Activated CD4-positive, alpha-beta T cell treated with anti-CD3 and anti-CD28 coated beads, Interleukin-2, amount 10 ng/mL, durations not matched to agents 7 days and 5 days (primary cell): ENCODE measurements at regions not wholly inside any gene's neighbourhood (a gene's known extent, or its start where the extent isn't known, plus 50 kb on each side); places are given as distances from the start of the nearest gene placed in this dataset.

Experiments
- CTCF ChIA-PET: fragments of 350-600 bp; sonication (Branson Sonifier 250); formaldehyde crosslinking; loops from one replicate; lab custom pipeline; 2021; ENCODE audit warnings: antibody characterized with exemption; lab: Charles Lee
- POLR2A ChIA-PET: fragments of 350-600 bp; sonication (Branson Sonifier 250); formaldehyde crosslinking; loops from one replicate; lab custom pipeline; 2021; ENCODE audit warnings: antibody characterized with exemption; lab: Charles Lee
- DNase-seq: peaks from one replicate; pipeline ENCODE4 v3.0.0-alpha.2; 2020
- H3K27ac Mint-ChIP-seq: one replicate; pipeline ENCODE4 v1.8.0; 2021; ENCODE audit warnings: mild to moderate bottlenecking, moderate library complexity, mixed read lengths
- H3K27me3 Mint-ChIP-seq: one replicate; pipeline ENCODE4 v1.8.0; 2021; ENCODE audit warnings: mixed read lengths
- H3K36me3 Mint-ChIP-seq: one replicate; pipeline ENCODE4 v1.8.0; 2021; ENCODE audit warnings: low read depth, mixed read lengths
- H3K4me1 Mint-ChIP-seq: one replicate; pipeline ENCODE4 v1.8.0; 2021; ENCODE audit warnings: mixed read lengths
- H3K4me3 Mint-ChIP-seq: one replicate; pipeline ENCODE4 v1.8.0; 2021; ENCODE audit warnings: mild to moderate bottlenecking, moderate library complexity, mixed read lengths
- H3K9me3 Mint-ChIP-seq: one replicate; pipeline ENCODE4 v1.8.0; 2021; ENCODE audit warnings: mixed read lengths

GRCh38 chr1:88394958-88395357 is 289.1 kb upstream of the PKN2 start:
- Mint-ChIP-seq H3K27me3 (no peaks in the 10 kb centered on the region), H3K9me3 (no peaks in the 10 kb centered on the region), H3K36me3 (no peaks in the 10 kb centered on the region), H3K4me3 (no peak overlapping the region), H3K4me1 (no peaks in the 10 kb centered on the region), H3K27ac (no peak overlapping the region)
- ChIA-PET POLR2A (no interaction called here), CTCF (no interaction called here)
- DNase-seq = no peak

DNA sequence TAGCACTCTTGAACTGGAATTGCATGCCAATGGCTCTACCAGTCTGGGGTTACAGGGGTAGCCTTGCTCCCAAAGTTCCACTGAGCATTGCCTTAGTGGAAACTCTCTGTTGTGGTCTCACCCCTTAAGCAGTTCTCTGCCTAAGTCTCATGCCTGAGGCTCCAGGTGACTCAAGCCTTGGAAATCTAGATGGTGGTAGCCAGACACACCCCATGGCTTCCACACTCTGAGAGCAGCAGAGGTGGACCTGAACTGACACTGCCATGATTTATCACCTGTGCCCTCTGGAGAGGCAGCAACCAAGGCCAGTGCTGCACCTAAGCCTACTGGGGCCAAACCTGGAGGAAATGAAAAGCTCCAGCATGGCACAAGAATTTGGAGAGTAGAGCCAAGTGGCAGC is 285.7 kb upstream of the PKN2 start:
- H3K4me3 Mint-ChIP-seq = no peak overlapping the region
- no peaks in the 10 kb centered on the region for H3K9me3 Mint-ChIP-seq
- H3K27me3 Mint-ChIP-seq = no peaks in the 10 kb centered on the region
- H3K36me3 Mint-ChIP-seq = no peaks in the 10 kb centered on the region
- H3K27ac Mint-ChIP-seq = no peak overlapping the region
- ChIA-PET CTCF (no interaction called here), POLR2A (no interaction called here)
- DNase-seq = no peak
- H3K4me1 Mint-ChIP-seq = no peaks in the 10 kb centered on the region

DNA sequence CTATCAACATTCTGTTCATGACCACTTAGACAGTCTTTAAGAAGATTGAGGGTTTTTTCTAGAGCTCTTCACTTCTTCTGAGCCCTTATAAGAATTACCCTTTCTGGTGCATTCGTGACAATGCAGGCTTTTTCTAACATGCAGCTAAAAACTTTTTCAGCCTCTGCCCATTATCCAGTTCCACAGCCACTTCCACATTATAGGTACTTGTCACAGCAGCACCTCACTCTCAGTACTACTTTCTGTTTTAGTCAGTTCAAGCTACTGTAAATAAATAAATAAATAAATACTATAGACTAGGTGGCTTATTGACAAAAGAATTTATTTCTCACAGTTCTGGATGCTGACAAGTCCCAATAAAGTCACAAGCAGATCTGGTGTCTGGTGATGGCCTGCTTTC is 284.4 kb upstream of the PKN2 start:
- H3K27ac Mint-ChIP-seq = no peak overlapping the region
- H3K4me1 Mint-ChIP-seq = no peaks in the 10 kb centered on the region
- no peaks in the 10 kb centered on the region for H3K9me3 Mint-ChIP-seq
- H3K27me3 Mint-ChIP-seq = no peaks in the 10 kb centered on the region
- CTCF ChIA-PET = no interaction called here
- POLR2A ChIA-PET = no interaction called here
- no peak for DNase-seq
- no peaks in the 10 kb centered on the region for H3K36me3 Mint-ChIP-seq
- no peak overlapping the region for H3K4me3 Mint-ChIP-seq

DNA sequence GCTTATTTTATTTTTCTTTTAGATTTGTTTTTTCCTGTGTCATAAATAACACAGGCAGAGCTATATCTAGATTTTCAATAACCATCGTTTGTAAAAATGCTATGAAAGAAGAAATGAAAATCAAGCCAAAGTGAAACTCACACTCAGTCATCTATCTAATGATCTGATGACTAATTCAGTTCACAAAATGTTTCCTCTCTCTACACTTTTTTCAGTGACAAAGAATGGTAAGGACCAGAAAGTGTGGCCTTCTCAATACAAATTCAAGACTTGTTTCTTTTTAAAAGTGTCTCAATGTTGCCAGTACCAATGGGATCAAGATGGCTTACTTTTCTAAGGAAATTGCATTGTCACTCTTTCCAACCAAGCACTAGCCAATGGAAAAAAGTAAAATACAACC is 282.8 kb upstream of the PKN2 start:
- POLR2A ChIA-PET = no interaction called here

GRCh38 chr1:88404582-88404981 is 279.5 kb upstream of the PKN2 start:
- Mint-ChIP-seq H3K9me3 (no peaks in the 10 kb centered on the region), H3K27ac (no peak overlapping the region), H3K4me3 (no peak overlapping the region), H3K4me1 (no peaks in the 10 kb centered on the region), H3K27me3 (no peaks in the 10 kb centered on the region), H3K36me3 (no peaks in the 10 kb centered on the region)
- ChIA-PET POLR2A (no interaction called here), CTCF (no interaction called here)
- DNase-seq = no peak

More for the DNA sequence above, 282.8 kb upstream of the PKN2 start:
- CTCF ChIA-PET = no interaction called here
- Mint-ChIP-seq H3K4me1 (no peaks in the 10 kb centered on the region), H3K27ac (no peak overlapping the region), H3K27me3 (no peaks in the 10 kb centered on the region), H3K4me3 (no peak overlapping the region), H3K36me3 (no peaks in the 10 kb centered on the region), H3K9me3 (no peaks in the 10 kb centered on the region)
- DNase-seq = no peak

DNA sequence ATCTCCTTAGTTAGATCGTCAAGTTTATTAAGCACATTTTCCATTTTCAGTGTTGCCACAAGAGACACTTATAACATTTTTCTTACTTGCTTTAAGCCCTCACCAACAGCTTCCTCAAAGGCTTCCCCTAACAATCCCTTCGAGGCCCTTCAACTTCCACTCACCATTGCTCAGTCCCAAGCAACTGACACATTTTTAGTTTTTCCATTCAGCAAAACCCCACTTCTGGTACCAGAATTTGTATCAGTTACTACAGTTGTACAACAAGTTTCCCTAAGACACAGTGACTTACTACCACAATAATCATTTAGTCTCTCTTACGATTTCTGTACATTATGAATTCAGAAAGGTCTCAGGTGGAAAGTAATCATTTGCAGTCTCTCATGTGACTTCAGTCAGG is 276.8 kb upstream of the PKN2 start:
- no peak for DNase-seq
- H3K4me3 Mint-ChIP-seq = no peak overlapping the region
- no peaks in the 10 kb centered on the region for H3K36me3 Mint-ChIP-seq
- ChIA-PET CTCF (no interaction called here), POLR2A (no interaction called here)
- H3K9me3 Mint-ChIP-seq = no peaks in the 10 kb centered on the region
- no peaks in the 10 kb centered on the region for H3K4me1 Mint-ChIP-seq
- no peak overlapping the region for H3K27ac Mint-ChIP-seq
- no peaks in the 10 kb centered on the region for H3K27me3 Mint-ChIP-seq

DNA sequence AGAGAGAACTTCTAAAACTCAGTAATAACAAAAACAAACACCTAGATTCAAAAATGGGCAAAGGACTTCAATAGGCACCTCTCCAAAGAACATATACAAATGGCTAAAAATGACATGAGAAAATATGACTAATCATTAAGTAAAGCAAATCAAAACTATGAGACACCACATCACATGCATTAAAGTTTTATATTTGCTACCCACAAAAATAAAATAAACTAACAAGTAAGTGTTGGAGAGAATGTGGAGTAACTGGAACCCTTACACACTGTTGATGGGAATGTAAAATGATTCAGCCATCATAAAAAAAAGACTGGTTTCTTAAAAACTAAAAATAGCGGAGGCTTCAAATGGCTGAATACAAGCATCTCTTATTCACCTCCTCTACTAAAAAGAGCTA is 262.1 kb upstream of the PKN2 start:
- no peak for DNase-seq
- Mint-ChIP-seq H3K36me3 (no peaks in the 10 kb centered on the region), H3K27me3 (no peaks in the 10 kb centered on the region), H3K4me1 (no peaks in the 10 kb centered on the region), H3K4me3 (no peak overlapping the region), H3K27ac (no peak overlapping the region), H3K9me3 (peaks cover 12% of the 10 kb centered on the region)
- ChIA-PET CTCF (no interaction called here), POLR2A (no interaction called here)

- no peak overlapping the region for H3K4me3 Mint-ChIP-seq
- ChIA-PET POLR2A (no interaction called here), CTCF (no interaction called here)
- no peaks in the 10 kb centered on the region for H3K4me1 Mint-ChIP-seq
- peaks cover 9% of the 10 kb centered on the region for H3K9me3 Mint-ChIP-seq
- DNase-seq = no peak
- no peaks in the 10 kb centered on the region for H3K27me3 Mint-ChIP-seq
- H3K27ac Mint-ChIP-seq = no peak overlapping the region
- no peaks in the 10 kb centered on the region for H3K36me3 Mint-ChIP-seq
Observed at GRCh38 chr1:88433556-88433955, 250.5 kb upstream of the PKN2 start.

GRCh38 chr1:88434836-88435235 is 249.2 kb upstream of the PKN2 start:
- no peak for DNase-seq
- Mint-ChIP-seq H3K27me3 (no peaks in the 10 kb centered on the region), H3K27ac (no peak overlapping the region), H3K4me1 (no peaks in the 10 kb centered on the region), H3K9me3 (peaks cover 9% of the 10 kb centered on the region), H3K36me3 (no peaks in the 10 kb centered on the region), H3K4me3 (no peak overlapping the region)
- ChIA-PET POLR2A (no interaction called here), CTCF (no interaction called here)

DNA sequence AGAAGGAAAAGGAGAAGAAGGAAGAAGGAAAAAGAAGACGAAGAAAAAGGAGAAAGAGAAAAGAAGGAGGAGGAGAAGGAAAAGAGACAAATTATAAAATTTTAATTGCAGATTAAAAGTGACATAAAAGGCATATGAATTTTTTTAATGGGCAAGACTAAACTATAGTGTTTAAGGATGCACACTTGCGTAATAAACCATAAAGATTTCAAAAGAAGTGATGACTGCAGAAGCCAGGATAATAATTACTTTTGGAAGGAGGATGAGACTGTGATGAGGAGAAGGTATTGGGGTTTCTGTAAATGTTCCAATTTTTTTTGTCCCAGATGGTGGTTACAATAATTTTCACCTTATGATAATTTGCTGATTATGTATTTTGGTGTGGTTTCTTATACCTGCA is 243.1 kb upstream of the PKN2 start:
- Mint-ChIP-seq H3K36me3 (no peaks in the 10 kb centered on the region), H3K27ac (no peak overlapping the region), H3K4me1 (no peaks in the 10 kb centered on the region), H3K9me3 (peaks cover 3% of the 10 kb centered on the region), H3K27me3 (no peaks in the 10 kb centered on the region), H3K4me3 (no peak overlapping the region)
- no peak for DNase-seq
- CTCF ChIA-PET = no interaction called here
- POLR2A ChIA-PET = no interaction called here

DNA sequence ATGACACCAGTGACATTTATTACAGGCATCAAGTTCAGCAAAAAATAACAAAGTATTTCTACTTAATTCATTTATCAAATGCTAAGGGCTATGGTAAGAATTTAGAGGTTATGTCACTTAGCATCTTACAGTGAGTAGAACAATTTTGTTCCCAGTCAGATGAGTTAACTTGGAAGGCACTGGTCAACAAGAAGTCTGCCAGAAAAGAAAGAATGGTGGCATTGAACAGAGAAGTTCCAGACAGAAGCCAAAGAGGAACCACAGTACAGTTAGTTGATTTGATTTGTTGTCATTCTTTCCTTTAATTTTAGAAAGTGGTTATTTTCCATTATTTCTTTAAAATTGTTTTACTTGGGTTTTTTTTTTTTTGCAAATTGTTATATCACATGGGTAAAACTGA is 232.2 kb upstream of the PKN2 start:
- ChIA-PET POLR2A (no interaction called here), CTCF (no interaction called here)
- peaks cover 5% of the 10 kb centered on the region for H3K27me3 Mint-ChIP-seq
- no peak overlapping the region for H3K4me3 Mint-ChIP-seq
- no peaks in the 10 kb centered on the region for H3K4me1 Mint-ChIP-seq
- DNase-seq = no peak
- H3K27ac Mint-ChIP-seq = no peak overlapping the region
- H3K9me3 Mint-ChIP-seq = no peaks in the 10 kb centered on the region
- H3K36me3 Mint-ChIP-seq = no peaks in the 10 kb centered on the region

- no peak overlapping the region for H3K27ac Mint-ChIP-seq
- CTCF ChIA-PET = no interaction called here
Observed at GRCh38 chr1:88453295-88453694, 230.8 kb upstream of the PKN2 start.

GRCh38 chr1:88454781-88455180 is 229.3 kb upstream of the PKN2 start:
- CTCF ChIA-PET = no interaction called here

More at GRCh38 chr1:88453295-88453694, 230.8 kb upstream of the PKN2 start:
- Mint-ChIP-seq H3K9me3 (no peaks in the 10 kb centered on the region), H3K4me3 (no peak overlapping the region), H3K27me3 (peaks cover 5% of the 10 kb centered on the region), H3K4me1 (no peaks in the 10 kb centered on the region), H3K36me3 (no peaks in the 10 kb centered on the region)
- DNase-seq = no peak
- POLR2A ChIA-PET = no interaction called here

DNA sequence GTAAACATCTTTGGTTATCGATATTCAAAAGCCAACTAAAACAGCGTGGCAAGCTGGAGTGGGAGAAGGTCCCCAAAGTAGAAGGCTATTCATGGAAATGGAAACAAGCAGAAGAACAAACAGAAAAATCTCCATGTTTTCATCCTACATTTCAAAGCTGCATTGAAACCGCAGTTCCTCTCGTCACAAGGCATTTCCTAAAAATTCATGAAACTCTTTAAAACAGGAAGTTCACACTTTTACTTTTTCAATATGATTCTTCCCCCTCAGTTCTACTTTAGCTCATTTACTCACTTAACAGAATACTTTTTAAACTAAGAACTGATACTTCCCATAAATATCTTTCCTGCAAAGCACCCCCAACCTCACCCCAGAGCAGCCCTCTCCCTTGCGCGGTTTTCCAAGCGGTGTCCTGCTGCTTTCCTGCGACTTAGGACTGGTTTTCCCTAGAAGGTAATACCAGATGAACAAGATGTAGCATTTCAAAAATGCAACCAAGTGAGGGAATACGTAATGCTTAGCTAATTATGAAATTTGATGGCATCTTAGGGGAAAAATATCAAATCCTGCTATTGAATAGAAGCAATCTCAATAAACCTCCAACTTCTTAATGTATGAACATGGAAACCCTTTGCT is 228.3 kb upstream of the PKN2 start:
- no peaks in the 10 kb centered on the region for H3K4me1 Mint-ChIP-seq
- H3K36me3 Mint-ChIP-seq = no peaks in the 10 kb centered on the region
- no peak for DNase-seq
- ChIA-PET CTCF (no interaction called here), POLR2A (no interaction called here)
- peaks cover 6% of the 10 kb centered on the region for H3K27me3 Mint-ChIP-seq
- H3K4me3 Mint-ChIP-seq = no peak overlapping the region
- no peak overlapping the region for H3K27ac Mint-ChIP-seq
- H3K9me3 Mint-ChIP-seq = no peaks in the 10 kb centered on the region

More at GRCh38 chr1:88454781-88455180, 229.3 kb upstream of the PKN2 start:
- no peaks in the 10 kb centered on the region for H3K36me3 Mint-ChIP-seq
- H3K4me1 Mint-ChIP-seq = no peaks in the 10 kb centered on the region
- no peak overlapping the region for H3K4me3 Mint-ChIP-seq
- no peak overlapping the region for H3K27ac Mint-ChIP-seq
- DNase-seq = no peak
- no peaks in the 10 kb centered on the region for H3K9me3 Mint-ChIP-seq
- H3K27me3 Mint-ChIP-seq = peaks cover 6% of the 10 kb centered on the region
- POLR2A ChIA-PET = no interaction called here
